ENCODE measurements at regions not wholly inside any gene's neighbourhood (a gene's known extent, or its start where the extent isn't known, plus 50 kb on each side); places are given as distances from the start of the nearest gene placed in this dataset.

DNA sequence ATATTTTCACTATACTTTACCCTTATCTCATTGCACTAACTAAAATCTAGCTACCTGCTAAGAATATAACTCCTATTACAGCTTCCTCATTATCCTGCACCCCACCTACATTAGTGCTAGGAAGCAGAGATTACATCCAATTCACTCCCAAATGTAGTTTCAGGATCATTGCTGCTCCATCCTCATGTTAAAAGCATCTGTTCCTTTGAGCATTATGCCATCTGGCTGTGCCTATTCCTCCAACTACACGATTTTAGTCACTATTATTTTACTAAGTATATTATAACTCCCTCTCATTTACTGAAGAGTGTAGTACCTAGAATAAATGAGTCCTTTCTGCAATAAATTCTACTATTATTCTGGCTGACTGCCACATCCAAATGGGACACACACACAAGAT lies 1586.9 kb downstream of the TECRL start:
- no peak for TF ChIP-seq POLR2A (IDR thresholded peaks at IDR 0.05)
- TF ChIP-seq, protein P1, sequence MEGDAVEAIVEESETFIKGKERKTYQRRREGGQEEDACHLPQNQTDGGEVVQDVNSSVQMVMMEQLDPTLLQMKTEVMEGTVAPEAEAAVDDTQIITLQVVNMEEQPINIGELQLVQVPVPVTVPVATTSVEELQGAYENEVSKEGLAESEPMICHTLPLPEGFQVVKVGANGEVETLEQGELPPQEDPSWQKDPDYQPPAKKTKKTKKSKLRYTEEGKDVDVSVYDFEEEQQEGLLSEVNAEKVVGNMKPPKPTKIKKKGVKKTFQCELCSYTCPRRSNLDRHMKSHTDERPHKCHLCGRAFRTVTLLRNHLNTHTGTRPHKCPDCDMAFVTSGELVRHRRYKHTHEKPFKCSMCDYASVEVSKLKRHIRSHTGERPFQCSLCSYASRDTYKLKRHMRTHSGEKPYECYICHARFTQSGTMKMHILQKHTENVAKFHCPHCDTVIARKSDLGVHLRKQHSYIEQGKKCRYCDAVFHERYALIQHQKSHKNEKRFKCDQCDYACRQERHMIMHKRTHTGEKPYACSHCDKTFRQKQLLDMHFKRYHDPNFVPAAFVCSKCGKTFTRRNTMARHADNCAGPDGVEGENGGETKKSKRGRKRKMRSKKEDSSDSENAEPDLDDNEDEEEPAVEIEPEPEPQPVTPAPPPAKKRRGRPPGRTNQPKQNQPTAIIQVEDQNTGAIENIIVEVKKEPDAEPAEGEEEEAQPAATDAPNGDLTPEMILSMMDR (IDR thresholded peaks at IDR 0.05): no peak
- TF ChIP-seq POLR2AphosphoS5 (IDR thresholded peaks at IDR 0.05): no peak
- TF ChIP-seq EP300 (IDR thresholded peaks at IDR 0.05): no peak
